PC-3 (cell line): ENCODE measurements at regions not wholly inside any gene's neighbourhood (a gene's known extent, or its start where the extent isn't known, plus 50 kb on each side); places are given as distances from the start of the nearest gene placed in this dataset.
"Not testable (repeated sequence)": the region's sequence is repeated elsewhere in the genome, so short reads cannot be mapped to it uniquely, and the experiment has no call there.

Experiments
- ATAC-seq: fragments of 200-7000 bp; cut with Tn5 transposase; 2 replicates; pipeline ENCODE4 v1.9.1; 2020; ENCODE audit warnings: mild to moderate bottlenecking, moderate library complexity
- BruUV-seq: library from RNA; stranded (reverse); fragments of 400-500 nt; replicated peaks from 2 replicates; lab custom pipeline; 2021; lab: Mats Ljungman, UMichigan
- CTCF ChIA-PET: fragments of 300-600 bp; sonication (Branson Sonifier 250); formaldehyde crosslinking; loops from one replicate; lab custom pipeline; 2022; ENCODE audit warnings: antibody characterized with exemption; lab: Charles Lee
- POLR2A ChIA-PET: fragments of 300-600 bp; sonication (Branson Sonifier 250); formaldehyde crosslinking; loops from one replicate; lab custom pipeline; 2022; ENCODE audit warnings: antibody characterized with exemption; ENCODE audit not compliant: unreplicated experiment; lab: Charles Lee
- DNase-seq: peaks from one replicate; pipeline ENCODE4 v3.0.0-alpha.2; 2015
- H2AFZ ChIP-seq: fragments of 300-600 bp; sonication (generic); 2 replicates; pipeline ENCODE4 v1.6.0; 2016; ENCODE audit warnings: antibody characterized with exemption, low read length
- H3F3A ChIP-seq: fragments of 300-600 bp; sonication (generic); one replicate; pipeline ENCODE4 v1.6.0; 2017; ENCODE audit warnings: antibody characterized with exemption, low read length, control low read depth, mild to moderate bottlenecking; ENCODE audit not compliant: unreplicated experiment
- H3K27ac ChIP-seq: fragments of 300-600 bp; sonication (generic); 2 replicates; pipeline ENCODE4 v1.5.1; 2016; ENCODE audit warnings: mild to moderate bottlenecking, low read length
- H3K27me3 ChIP-seq: fragments of 300-600 bp; sonication (generic); 2 replicates; pipeline ENCODE4 v1.6.1; 2016; ENCODE audit warnings: low read length, mixed read lengths
- H3K36me3 ChIP-seq: fragments of 300-600 bp; sonication (generic); 2 replicates; pipeline ENCODE4 v1.6.1; 2016; ENCODE audit warnings: low read depth, mixed run types, low read length, mixed read lengths
- H3K4me1 ChIP-seq: fragments of 300-600 bp; sonication (generic); 2 replicates; pipeline ENCODE4 v1.5.1; 2016; ENCODE audit warnings: low read length; ENCODE audit not compliant: insufficient read depth
- H3K4me2 ChIP-seq: fragments of 300-600 bp; sonication (generic); 2 replicates; pipeline ENCODE4 v1.6.0; 2016; ENCODE audit warnings: low read length
- H3K4me3 ChIP-seq: fragments of 300-600 bp; sonication (generic); 2 replicates; pipeline ENCODE4 v1.5.1; 2016; ENCODE audit warnings: mild to moderate bottlenecking, low read length, mixed read lengths
- H3K79me2 ChIP-seq: fragments of 300-600 bp; sonication (generic); 2 replicates; pipeline ENCODE4 v1.6.1; 2017; ENCODE audit warnings: low read length, mixed read lengths
- H3K9ac ChIP-seq: fragments of 300-600 bp; sonication (generic); 2 replicates; pipeline ENCODE4 v1.6.0; 2016; ENCODE audit warnings: mild to moderate bottlenecking, low read length
- H3K9me2 ChIP-seq: fragments of 300-600 bp; sonication (generic); replicated peaks from 2 replicates; pipeline ENCODE4 v1.6.1; 2016; ENCODE audit warnings: mixed run types, low read length, mixed read lengths
- H3K9me3 ChIP-seq: fragments of 300-600 bp; sonication (generic); 2 replicates; pipeline ENCODE4 v1.6.1; 2016; ENCODE audit warnings: low read length, mixed read lengths
- H4K20me1 ChIP-seq: fragments of 300-600 bp; sonication (generic); 2 replicates; pipeline ENCODE4 v1.6.1; 2016; ENCODE audit warnings: low read length, mixed read lengths
- CTCF ChIP-seq: fragments of 300-600 bp; sonication (generic); conservative IDR thresholded peaks from 2 replicates; pipeline ENCODE4 v1.5.1; 2017; ENCODE audit warnings: antibody characterized with exemption, low read depth, mild to moderate bottlenecking, low read length
- EZH2 ChIP-seq: fragments of 300-600 bp; sonication (generic); IDR thresholded peaks from one replicate; pipeline ENCODE4 v1.6.1; 2017; ENCODE audit warnings: antibody characterized with exemption, mild to moderate bottlenecking, low read length; ENCODE audit not compliant: unreplicated experiment
- EZH2phosphoT487 ChIP-seq: fragments of 300-600 bp; sonication (generic); IDR thresholded peaks from 2 replicates; pipeline ENCODE4 v1.6.1; 2018; ENCODE audit warnings: mild to moderate bottlenecking, antibody characterized with exemption, low read length, borderline replicate concordance
- intact Hi-C: fragments of 100-400 bp; cut with micrococcal nuclease; formaldehyde crosslinking; loops from 2 replicates; pipeline ENCODE4 v1.9.0; 2023

- CTCF ChIA-PET, result no interaction called here
- Histone ChIP-seq H2AFZ (no peak overlapping the region), H3K9ac (no peak overlapping the region), H3K4me1 (no peaks in the 10 kb centered on the region), H3K27me3 (no peaks in the 10 kb centered on the region), H3K36me3 (no peaks in the 10 kb centered on the region), H3K4me2 (no peak overlapping the region), H4K20me1 (no peaks in the 10 kb centered on the region), H3K4me3 (no peak overlapping the region), H3K79me2 (no peaks in the 10 kb centered on the region), H3F3A (no peaks in the 10 kb centered on the region), H3K9me3 (no peaks in the 10 kb centered on the region), H3K9me2 (no peaks in the 10 kb centered on the region), H3K27ac (no peak overlapping the region)
- no TSS peak for BruUV-seq
- TF ChIP-seq CTCF (no peak), EZH2 (no peak), EZH2phosphoT487 (no peak)
- ATAC-seq (no peak), DNase-seq (no peak)
- POLR2A ChIA-PET, result no interaction called here
- intact Hi-C loops, result no loop called here
These were observed 316.3 kb upstream of the MGAT4C start for GRCh38 chr12:86572455-86572854.

GRCh38 chr12:86565038-86565437 lies 308.8 kb upstream of the MGAT4C start:
- CTCF ChIA-PET, result no interaction called here
- no peaks in the 10 kb centered on the region; the same call in 1 of the 2 replicates for H3K9me3 ChIP-seq
- no peak for ATAC-seq
- no peak overlapping the region for H3K9ac ChIP-seq
- no peak overlapping the region for H3K27ac ChIP-seq
- intact Hi-C loops, result no loop called here
- no peaks in the 10 kb centered on the region for H3K79me2 ChIP-seq
- no peak overlapping the region for H3K4me2 ChIP-seq
- H3K27me3 ChIP-seq, result no peaks in the 10 kb centered on the region
- H3K9me2 ChIP-seq, result no peaks in the 10 kb centered on the region
- no peak overlapping the region for H3K4me3 ChIP-seq
- BruUV-seq, result no TSS peak
- H2AFZ ChIP-seq, result no peak overlapping the region
- no peaks in the 10 kb centered on the region for H3K36me3 ChIP-seq
- H4K20me1 ChIP-seq, result no peaks in the 10 kb centered on the region
- H3F3A ChIP-seq, result no peaks in the 10 kb centered on the region
- no peaks in the 10 kb centered on the region for H3K4me1 ChIP-seq
- no peak for DNase-seq
- POLR2A ChIA-PET, result no interaction called here
- TF ChIP-seq EZH2, result no peak
- TF ChIP-seq CTCF, result no peak
- TF ChIP-seq EZH2phosphoT487, result no peak

GRCh38 chr12:86555491-86555890 lies 299.3 kb upstream of the MGAT4C start:
- ATAC-seq, H3K79me2 ChIP-seq, H3K4me2 ChIP-seq, H3K27me3 ChIP-seq, H3K9me2 ChIP-seq, H2AFZ ChIP-seq, H3K9me3 ChIP-seq, H3K27ac ChIP-seq, DNase-seq, BruUV-seq, POLR2A ChIA-PET, H4K20me1 ChIP-seq, H3K9ac ChIP-seq, H3K36me3 ChIP-seq, CTCF ChIA-PET, H3K4me3 ChIP-seq, H3K4me1 ChIP-seq, H3F3A ChIP-seq, intact Hi-C loops: not testable (repeated sequence)
